Lung (tissue), 11 donors: ENCODE measurements at regions not wholly inside any gene's neighbourhood (a gene's known extent, or its start where the extent isn't known, plus 50 kb on each side); places are given as distances from the start of the nearest gene placed in this dataset.

Experiments
- ATAC-seq: fragments of 200-7000 bp; cut with Tn5 transposase; one replicate; pipeline ENCODE4 v1.9.1; 2020; ENCODE audit warnings: moderate number of reproducible peaks; ENCODE audit not compliant: insufficient read depth, low FRiP score
- DNase-seq, 3 donors: peaks; one replicate each; pipeline ENCODE4 v3.0.0-alpha.2; 2013 to 2017
- H3K27ac ChIP-seq, 2 donors: one replicate each; pipeline ENCODE4 v1.5.1; 2013; ENCODE audit warnings: mild to moderate bottlenecking in 2 of 2, moderate library complexity in 2 of 2, control low read depth in 1 of 2, inconsistent platforms in 1 of 2, low read depth in 1 of 2, low read length in 1 of 2
- H3K27me3 ChIP-seq, 3 donors: one replicate each; pipeline ENCODE4 v1.5.1; 2013; ENCODE audit warnings: low read length in 2 of 3; ENCODE audit not compliant: control insufficient read depth in 3 of 3, insufficient read depth in 3 of 3
- H3K36me3 ChIP-seq, 4 donors: one replicate each; pipeline ENCODE4 v1.5.1; 2013; ENCODE audit warnings: low read length in 4 of 4, mild to moderate bottlenecking in 1 of 4, moderate library complexity in 1 of 4; ENCODE audit not compliant: control insufficient read depth in 4 of 4, insufficient read depth in 4 of 4
- H3K4me1 ChIP-seq, 5 donors: one replicate each; pipeline ENCODE4 v1.5.1; 2013; ENCODE audit warnings: low read length in 5 of 5, mild to moderate bottlenecking in 2 of 5, moderate library complexity in 1 of 5; ENCODE audit not compliant: control insufficient read depth in 5 of 5, insufficient read depth in 5 of 5
- H3K4me3 ChIP-seq: one replicate; pipeline ENCODE4 v1.5.1; 2013; ENCODE audit warnings: mild to moderate bottlenecking, control low read depth, moderate library complexity
- H3K9ac ChIP-seq, 2 donors: one replicate each; pipeline ENCODE4 v1.5.1; 2013; ENCODE audit warnings: low read length in 2 of 2, control low read depth in 1 of 2; ENCODE audit not compliant: insufficient read depth in 1 of 2
- H3K9me3 ChIP-seq, 4 donors: one replicate each; pipeline ENCODE4 v1.5.1; 2013; ENCODE audit warnings: low read length in 3 of 4, mild to moderate bottlenecking in 1 of 4, moderate library complexity in 1 of 4; ENCODE audit not compliant: control insufficient read depth in 4 of 4, insufficient read depth in 3 of 4
- CTCF ChIP-seq: IDR thresholded peaks from 2 replicates; pipeline ENCODE4 v1.5.1; 2012; ENCODE audit warnings: mild to moderate bottlenecking; ENCODE audit errors: control extremely low read depth, extremely low read depth
- WGBS, 2 donors: extraction: QIAGEN DNeasy Blood & Tissue Kit; methylation state at CpG; one replicate each; pipeline ENCODE4 v1.1.7; 2013; 5-methylcytosine and 5-hydroxymethylcytosine counted together
- donor health status: control.
- donor health status: control.
- donor health status: Bipolar disorder and iron deficiency.
- donor health status: healthy.
- donor health status: DM: yes; HTN: yes; CAD: no.

DNA sequence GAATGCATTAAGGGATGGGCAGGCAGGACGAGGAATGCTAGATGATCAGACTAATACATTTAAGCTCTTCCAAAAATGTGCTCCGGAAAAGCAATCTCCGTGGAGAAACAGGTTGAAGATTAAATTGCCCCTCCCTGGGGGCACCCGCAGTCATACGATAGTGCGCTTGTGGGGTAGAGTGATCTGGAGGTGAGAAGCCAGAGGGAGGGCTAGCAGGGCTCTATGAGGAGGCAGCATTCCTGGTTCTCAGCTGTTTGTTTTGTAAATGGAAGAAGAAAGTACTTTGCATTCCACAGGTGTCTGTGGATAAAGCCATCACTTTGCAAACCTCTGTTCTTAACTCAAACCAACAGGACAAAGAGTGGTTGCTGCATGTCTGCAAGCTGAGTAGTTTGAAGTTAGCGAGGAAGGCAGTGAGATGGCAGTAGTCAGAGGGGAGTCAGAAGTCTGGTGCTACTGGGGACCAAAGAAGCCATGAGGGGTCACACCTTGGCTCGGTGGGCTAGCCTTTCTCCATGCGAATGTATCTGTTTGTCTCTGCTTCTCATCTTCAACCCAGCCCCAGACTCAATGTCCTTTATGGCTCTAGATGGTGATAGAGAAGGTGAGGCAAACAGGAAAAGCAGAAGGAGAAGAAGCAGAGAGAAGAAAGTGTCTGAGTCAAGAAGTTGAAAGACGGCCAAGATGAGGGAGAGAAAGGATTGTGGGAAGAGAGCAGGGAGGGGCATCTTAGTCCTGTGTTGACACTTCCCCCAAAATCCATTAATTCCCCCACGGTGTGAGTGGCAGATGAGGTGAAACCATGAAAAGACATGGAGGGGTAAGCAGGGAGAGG, 65.2 kb upstream of the GJA8 start:
- 71 to 77% methylated on average over 11 of the region's 11 CpGs for WGBS, 2 donors
- Histone ChIP-seq H3K36me3 (no peaks in the 10 kb centered on the region), H3K9ac (no peak overlapping the region), H3K9me3 (peaks cover 0 to 3% (median 0%) of the 10 kb centered on the region in 4 donors), H3K27me3 (peaks cover 0 to 32% (median 0%) of the 10 kb centered on the region in 3 donors), H3K4me1 (peaks cover 0 to 5% (median 1%) of the 10 kb centered on the region in 5 donors), H3K27ac (no peak overlapping the region), H3K4me3 (no peak overlapping the region)
- no peak for TF ChIP-seq CTCF
- no peak for DNase-seq
- ATAC-seq = no peak

GRCh38 chr1:147837964-147838292, 64.7 kb upstream of the GJA8 start:
- WGBS, 2 donors = 52 to 69% methylated on average over 2 of the region's 2 CpGs
- no peak for ATAC-seq
- Histone ChIP-seq H3K9me3 (peaks cover 0 to 3% (median 0%) of the 10 kb centered on the region in 4 donors), H3K9ac (no peak overlapping the region), H3K27me3 (peaks cover 0 to 31% (median 0%) of the 10 kb centered on the region in 3 donors), H3K4me1 (peaks cover 0 to 5% (median 1%) of the 10 kb centered on the region in 5 donors), H3K27ac (no peak overlapping the region), H3K36me3 (no peaks in the 10 kb centered on the region), H3K4me3 (no peak overlapping the region)
- no peak for TF ChIP-seq CTCF
- DNase-seq = peak in 2 of 3 donors; percentile 38 to 62

- TF ChIP-seq CTCF = no peak
- Histone ChIP-seq H3K4me3 (no peak overlapping the region), H3K27ac (no peak overlapping the region), H3K9me3 (peaks cover 0 to 3% (median 0%) of the 10 kb centered on the region in 4 donors), H3K27me3 (peaks cover 0 to 37% (median 0%) of the 10 kb centered on the region in 3 donors), H3K9ac (no peak overlapping the region), H3K36me3 (no peaks in the 10 kb centered on the region), H3K4me1 (peaks cover 0 to 5% (median 1%) of the 10 kb centered on the region in 5 donors)
- 96 to 99% methylated on average over 4 of the region's 4 CpGs for WGBS, 2 donors
- no peak for ATAC-seq
- DNase-seq = no peak
These were observed 61.7 kb upstream of the GJA8 start for GRCh38 chr1:147840909-147841308.

GRCh38 chr1:147842578-147842977, 60.0 kb upstream of the GJA8 start:
- no peak overlapping the region for H3K9ac ChIP-seq
- H3K36me3 ChIP-seq = no peaks in the 10 kb centered on the region
- TF ChIP-seq CTCF = no peak
- H3K9me3 ChIP-seq = peaks cover 0 to 3% (median 0%) of the 10 kb centered on the region in 4 donors
- H3K4me3 ChIP-seq = no peak overlapping the region
- ATAC-seq (no peak), DNase-seq (no peak)
- peaks cover 0 to 45% (median 0%) of the 10 kb centered on the region in 3 donors for H3K27me3 ChIP-seq
- no peak overlapping the region for H3K27ac ChIP-seq
- WGBS, 2 donors = 92 to 94% methylated on average over 8 of the region's 8 CpGs
- H3K4me1 ChIP-seq = peaks cover 0 to 2% (median 0%) of the 10 kb centered on the region in 5 donors
